NB4 (cell line): ENCODE measurements at regions not wholly inside any gene's neighbourhood (a gene's known extent, or its start where the extent isn't known, plus 50 kb on each side); places are given as distances from the start of the nearest gene placed in this dataset.

Experiments
- POLR2A ChIP-seq: IDR thresholded peaks from 2 replicates; pipeline ENCODE4 v1.6.1; 2011; ENCODE audit warnings: mild to moderate bottlenecking; ENCODE audit not compliant: insufficient read length; ENCODE audit errors: extremely low read depth
- TF ChIP-seq, protein P1 (sequence below): IDR thresholded peaks from one replicate; pipeline ENCODE4 v1.5.1; 2012; ENCODE audit warnings: low read depth, low read length

DNA sequence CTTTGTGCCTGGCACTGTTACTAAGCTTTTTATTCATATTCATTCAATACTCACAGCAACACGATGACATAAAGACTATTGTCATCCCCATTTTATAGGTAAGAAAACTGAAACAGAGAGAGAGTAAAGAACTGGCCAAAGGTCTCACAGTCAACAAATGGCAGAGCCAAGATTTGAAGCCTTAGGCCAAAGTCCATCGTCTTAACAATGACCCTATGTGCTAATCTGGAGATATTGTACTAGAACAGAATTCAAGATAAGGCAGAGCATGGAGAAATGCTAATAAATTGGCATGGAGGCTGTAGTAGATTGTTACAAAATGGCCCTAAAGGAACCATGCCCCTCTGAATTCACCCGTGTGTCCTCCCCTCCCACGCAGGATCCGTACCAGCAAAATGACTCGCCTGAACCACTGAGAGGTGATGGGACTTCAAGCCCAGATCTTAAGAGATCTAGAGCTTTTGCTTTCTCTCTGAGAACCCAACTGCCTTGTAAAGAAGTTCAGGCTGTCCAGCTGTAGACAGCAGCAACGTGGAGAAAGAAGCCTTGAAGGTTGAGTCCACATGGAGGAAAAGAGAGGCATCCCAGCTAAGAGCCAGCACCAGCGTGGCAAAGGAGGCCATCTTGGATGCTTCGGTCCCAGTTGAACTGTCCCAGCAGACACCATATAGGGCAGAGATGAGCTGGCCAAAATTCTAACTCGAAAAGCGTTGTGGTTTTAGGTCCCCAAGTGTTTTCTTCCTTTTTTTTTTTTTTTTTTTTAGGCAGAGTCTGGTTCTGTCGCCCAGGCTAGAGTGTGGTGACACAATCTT lies 52.8 kb upstream of the RBM47 start:
- TF ChIP-seq POLR2A: no peak
- TF ChIP-seq, protein P1, sequence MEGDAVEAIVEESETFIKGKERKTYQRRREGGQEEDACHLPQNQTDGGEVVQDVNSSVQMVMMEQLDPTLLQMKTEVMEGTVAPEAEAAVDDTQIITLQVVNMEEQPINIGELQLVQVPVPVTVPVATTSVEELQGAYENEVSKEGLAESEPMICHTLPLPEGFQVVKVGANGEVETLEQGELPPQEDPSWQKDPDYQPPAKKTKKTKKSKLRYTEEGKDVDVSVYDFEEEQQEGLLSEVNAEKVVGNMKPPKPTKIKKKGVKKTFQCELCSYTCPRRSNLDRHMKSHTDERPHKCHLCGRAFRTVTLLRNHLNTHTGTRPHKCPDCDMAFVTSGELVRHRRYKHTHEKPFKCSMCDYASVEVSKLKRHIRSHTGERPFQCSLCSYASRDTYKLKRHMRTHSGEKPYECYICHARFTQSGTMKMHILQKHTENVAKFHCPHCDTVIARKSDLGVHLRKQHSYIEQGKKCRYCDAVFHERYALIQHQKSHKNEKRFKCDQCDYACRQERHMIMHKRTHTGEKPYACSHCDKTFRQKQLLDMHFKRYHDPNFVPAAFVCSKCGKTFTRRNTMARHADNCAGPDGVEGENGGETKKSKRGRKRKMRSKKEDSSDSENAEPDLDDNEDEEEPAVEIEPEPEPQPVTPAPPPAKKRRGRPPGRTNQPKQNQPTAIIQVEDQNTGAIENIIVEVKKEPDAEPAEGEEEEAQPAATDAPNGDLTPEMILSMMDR: no peak
